ENCODE measurements at regions not wholly inside any gene's neighbourhood (a gene's known extent, or its start where the extent isn't known, plus 50 kb on each side); places are given as distances from the start of the nearest gene placed in this dataset.
"Not testable (repeated sequence)": the region's sequence is repeated elsewhere in the genome, so short reads cannot be mapped to it uniquely, and the experiment has no call there.

- peak overlapping the region; percentile 87 to 90 (median 87) for H3K27ac ChIP-seq
- TF ChIP-seq POLR2A (IDR thresholded peaks at IDR 0.05): no peak
- TF ChIP-seq EP300 (IDR thresholded peaks at IDR 0.05): no peak
- TF ChIP-seq CTCF (IDR thresholded peaks at IDR 0.05): no peak
- TF ChIP-seq POLR2AphosphoS5 (IDR thresholded peaks at IDR 0.05): no peak
Observed at GRCh38 chrX:55161581-55161980, 58.6 kb upstream of the PAGE5 start.

GRCh38 chrX:55163171-55163570 is 57.0 kb upstream of the PAGE5 start:
- 68 to 96% (median 89%) methylated on average over 3 of the region's 3 CpGs for WGBS, 5 donors
- peaks cover 0 to 11% (median 0%) of the 10 kb centered on the region in 4 donors for H3K9me3 ChIP-seq
- H3K4me3 ChIP-seq: no peak overlapping the region
- intact Hi-C loops (cut with DNase I; ENCODE audit: low total_unique reads): no loop called here
- H3K36me3 ChIP-seq: no peaks in the 10 kb centered on the region
- no peak for DNase-seq
- H3K4me1 ChIP-seq: peaks cover 0 to 6% (median 0%) of the 10 kb centered on the region in 4 donors
- TF ChIP-seq POLR2A (IDR thresholded peaks at IDR 0.05) (no peak), EP300 (IDR thresholded peaks at IDR 0.05) (no peak), POLR2AphosphoS5 (IDR thresholded peaks at IDR 0.05) (no peak), CTCF (IDR thresholded peaks at IDR 0.05) (no peak)
- no peak overlapping the region for H3K27ac ChIP-seq
- H3K27me3 ChIP-seq: no peaks in the 10 kb centered on the region

More at GRCh38 chrX:55161581-55161980, 58.6 kb upstream of the PAGE5 start:
- intact Hi-C loops (cut with DNase I; ENCODE audit: low total_unique reads): no loop called here
- Histone ChIP-seq H3K4me1 (peaks cover 0 to 6% (median 0%) of the 10 kb centered on the region in 4 donors), H3K9me3 (peaks cover 0 to 11% (median 0%) of the 10 kb centered on the region in 4 donors), H3K27me3 (no peaks in the 10 kb centered on the region), H3K36me3 (no peaks in the 10 kb centered on the region), H3K4me3 (peak overlapping the region; percentile 50 to 57 (median 52))
- DNase-seq: no peak
- 7 to 37% (median 12%) methylated on average over 7 to 12 of the region's 12 CpGs for WGBS, 5 donors

- 60 to 92% (median 81%) methylated on average over 4 of the region's 4 CpGs for WGBS, 5 donors
- H3K27me3 ChIP-seq; H3K27ac ChIP-seq; intact Hi-C loops (cut with DNase I; ENCODE audit: low total_unique reads); H3K36me3 ChIP-seq; H3K4me3 ChIP-seq; DNase-seq; H3K4me1 ChIP-seq: not testable (repeated sequence)
- H3K9me3 ChIP-seq: peaks cover 0 to 11% (median 0%) of the 10 kb centered on the region in 4 donors
Observed at GRCh38 chrX:55165026-55165425, 55.1 kb upstream of the PAGE5 start.

GRCh38 chrX:55167124-55167803 is 52.9 kb upstream of the PAGE5 start:
- Histone ChIP-seq H3K27ac (no peak overlapping the region), H3K27me3 (no peaks in the 10 kb centered on the region), H3K36me3 (no peaks in the 10 kb centered on the region), H3K4me3 (no peak overlapping the region), H3K9me3 (no peaks in the 10 kb centered on the region), H3K4me1 (no peaks in the 10 kb centered on the region)
- intact Hi-C loops (cut with DNase I; ENCODE audit: low total_unique reads): no loop called here
- TF ChIP-seq CTCF (IDR thresholded peaks at IDR 0.05): no peak
- no peak for TF ChIP-seq POLR2AphosphoS5 (IDR thresholded peaks at IDR 0.05)
- no peak for TF ChIP-seq EP300 (IDR thresholded peaks at IDR 0.05)
- TF ChIP-seq POLR2A (IDR thresholded peaks at IDR 0.05): no peak
- DNase-seq: no peak
- WGBS, 5 donors: 54 to 90% (median 80%) methylated on average over 3 of the region's 3 CpGs

- no peaks in the 10 kb centered on the region for H3K9me3 ChIP-seq
- H3K27me3 ChIP-seq: no peaks in the 10 kb centered on the region
- H3K36me3 ChIP-seq: no peaks in the 10 kb centered on the region
- H3K27ac ChIP-seq: no peak overlapping the region
- WGBS, 5 donors: 72 to 88% (median 79%) methylated on average over 4 of the region's 4 CpGs
- H3K4me3 ChIP-seq: no peak overlapping the region
- no peaks in the 10 kb centered on the region for H3K4me1 ChIP-seq
- DNase-seq: no peak
- no peak for TF ChIP-seq POLR2AphosphoS5 (IDR thresholded peaks at IDR 0.05)
- TF ChIP-seq EP300 (IDR thresholded peaks at IDR 0.05): no peak
- no peak for TF ChIP-seq CTCF (IDR thresholded peaks at IDR 0.05)
- no peak for TF ChIP-seq POLR2A (IDR thresholded peaks at IDR 0.05)
- intact Hi-C loops (cut with DNase I; ENCODE audit: low total_unique reads): no loop called here
Observed at GRCh38 chrX:55167901-55168300, 52.2 kb upstream of the PAGE5 start.
